HG03159 (cell line): ENCODE measurements at regions not wholly inside any gene's neighbourhood (a gene's known extent, or its start where the extent isn't known, plus 50 kb on each side); places are given as distances from the start of the nearest gene placed in this dataset.
"Not testable (repeated sequence)": the region's sequence is repeated elsewhere in the genome, so short reads cannot be mapped to it uniquely, and the experiment has no call there.

Experiments used
- ATAC-seq: cut with Tn5 transposase; IDR thresholded peaks from one replicate; pipeline ENCODE4 v1.9.1; 2021; ENCODE audit warnings: mild to moderate bottlenecking, moderate library complexity; ENCODE audit not compliant: unreplicated experiment

DNA sequence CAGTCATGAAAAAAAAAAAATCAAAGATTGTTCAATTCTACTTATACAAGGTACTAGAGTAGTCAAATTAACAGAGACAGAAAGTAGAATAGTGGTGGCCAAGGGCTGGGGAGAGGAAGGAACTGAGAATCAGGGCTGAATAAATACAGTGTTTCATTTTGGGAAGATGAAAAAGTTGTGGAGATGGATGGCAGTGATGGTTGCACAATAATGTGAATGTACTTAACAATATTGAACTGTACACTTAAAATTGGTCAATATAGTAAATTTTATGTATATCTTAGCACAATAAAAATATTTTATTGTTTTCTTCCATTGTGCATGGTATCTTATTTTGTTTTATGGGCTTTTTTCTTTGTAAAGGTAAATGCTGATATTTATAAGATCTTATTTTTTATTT, 262.2 kb upstream of the AGTR1 start:
- no peak for ATAC-seq

DNA sequence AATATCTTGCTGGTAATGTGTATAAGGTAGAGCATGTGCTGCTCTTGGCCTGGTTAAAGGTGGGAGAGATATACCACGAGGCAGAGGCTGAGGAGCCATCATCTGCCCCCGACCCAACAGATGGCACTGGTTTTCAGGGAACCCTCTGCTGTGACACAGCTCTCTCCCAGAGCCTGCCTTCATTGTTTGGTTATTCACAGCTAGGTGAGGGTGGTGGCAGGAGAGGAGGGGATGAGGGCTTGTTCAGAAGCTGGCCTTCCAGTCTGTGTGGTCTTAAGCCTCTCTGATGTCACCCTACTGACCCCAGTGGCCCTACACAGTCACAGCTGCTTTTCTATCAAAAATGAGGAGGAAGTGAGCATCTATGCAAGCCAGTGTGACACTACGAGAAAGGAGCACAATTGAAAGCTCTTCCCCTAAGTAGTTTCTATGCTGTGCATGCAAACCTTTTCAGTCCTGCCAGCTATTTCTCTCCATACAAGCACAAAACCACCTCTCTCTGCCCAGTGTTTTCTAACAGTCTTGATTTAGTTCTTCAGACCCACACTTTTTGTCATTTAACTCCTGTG, 258.4 kb upstream of the AGTR1 start:
- ATAC-seq: peak; percentile 73

DNA sequence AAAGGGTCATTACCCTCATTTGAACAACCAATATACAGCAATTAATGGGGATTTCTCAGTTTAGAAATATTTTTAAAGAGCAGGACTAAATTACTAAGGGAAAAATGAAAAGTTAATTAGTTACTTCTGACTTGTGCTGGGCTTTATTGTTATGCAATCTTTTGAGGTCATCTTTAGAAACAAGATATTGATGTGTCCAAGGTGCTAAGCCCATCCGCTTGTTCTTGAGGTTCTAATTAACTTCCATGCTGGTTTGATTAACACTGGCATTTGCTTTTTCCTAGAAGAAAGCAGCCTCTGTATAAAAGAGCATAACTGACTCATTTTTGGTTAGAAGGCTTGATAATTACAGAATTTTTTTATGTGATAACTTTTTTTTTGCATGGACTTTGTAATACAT, 256.5 kb upstream of the AGTR1 start:
- ATAC-seq: no peak

DNA sequence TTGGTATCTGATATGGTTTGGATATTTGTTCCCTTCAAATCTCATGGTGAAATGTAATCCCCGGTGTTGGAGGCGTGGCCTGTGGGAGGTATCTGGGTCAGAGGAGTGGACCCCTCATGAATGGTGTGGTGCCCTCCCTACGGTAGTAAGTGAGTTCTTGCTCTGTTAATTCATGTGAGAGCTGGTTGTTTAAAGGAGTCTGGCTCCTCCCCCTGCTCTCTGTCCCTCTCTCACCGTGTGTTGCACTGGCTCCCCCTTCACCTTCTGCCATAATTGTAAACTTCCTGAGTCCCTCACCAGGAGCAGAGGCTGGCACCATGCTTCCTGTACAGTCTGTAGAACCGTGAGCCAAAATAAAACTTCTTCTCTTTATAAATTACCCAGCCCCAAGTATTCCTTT, 246.9 kb upstream of the AGTR1 start:
- ATAC-seq: no peak

DNA sequence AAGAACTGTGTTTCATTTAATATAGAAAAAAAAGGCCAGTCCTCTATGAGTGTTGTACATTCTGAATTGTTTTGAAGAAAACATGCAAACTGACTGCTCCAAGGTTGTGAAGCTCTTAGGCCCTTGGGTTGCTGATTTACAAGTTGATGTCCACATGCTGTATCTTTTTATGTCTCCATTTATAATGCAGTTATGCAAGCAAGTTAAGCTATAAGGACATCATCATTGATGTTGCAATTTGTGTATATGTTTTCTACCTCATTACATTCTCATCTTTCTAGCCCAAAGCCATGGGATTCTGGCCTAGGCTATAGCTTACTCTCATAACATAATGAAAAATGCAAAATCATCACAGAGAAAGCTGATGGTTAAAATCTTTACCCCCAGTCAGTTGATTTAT, 245.7 kb upstream of the AGTR1 start:
- no peak for ATAC-seq

DNA sequence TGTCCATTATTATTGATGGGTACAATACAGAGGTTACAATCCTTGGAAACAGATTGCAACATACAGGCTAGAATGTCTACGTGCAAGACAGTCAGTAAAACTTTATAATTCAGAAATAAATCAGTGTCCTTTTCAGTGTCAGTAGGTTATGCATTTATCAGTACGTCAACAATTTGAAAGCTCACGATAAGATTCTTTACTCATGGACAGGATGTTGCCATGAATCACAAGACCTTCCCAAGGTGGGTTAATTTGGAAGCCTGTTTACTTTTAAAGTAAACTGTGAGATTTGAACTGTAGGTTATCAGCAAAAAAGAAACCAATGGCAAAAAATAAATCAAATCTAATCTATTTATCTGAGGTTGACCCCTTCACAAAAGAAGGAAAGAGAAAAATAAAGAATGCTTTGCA, 243.9 kb upstream of the AGTR1 start:
- ATAC-seq: no peak

DNA sequence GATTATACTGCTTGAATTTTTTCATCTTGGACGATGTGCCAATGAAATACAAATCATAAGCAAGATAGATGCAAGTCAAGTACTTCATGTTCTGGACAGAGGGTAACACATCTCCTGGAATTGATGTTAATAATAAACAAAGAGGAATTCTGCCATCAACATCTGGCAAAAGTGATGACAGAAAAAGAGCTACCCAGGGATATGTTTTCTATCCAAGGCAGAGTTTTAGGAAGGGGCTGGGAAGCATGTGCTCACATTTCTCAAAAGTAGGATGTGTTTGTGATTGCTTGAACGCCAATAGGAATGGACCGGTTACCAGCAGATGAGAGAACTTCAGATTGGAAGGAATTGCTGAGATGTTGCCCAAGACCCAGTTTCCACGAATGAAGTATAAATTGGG, 242.6 kb upstream of the AGTR1 start:
- ATAC-seq: no peak

DNA sequence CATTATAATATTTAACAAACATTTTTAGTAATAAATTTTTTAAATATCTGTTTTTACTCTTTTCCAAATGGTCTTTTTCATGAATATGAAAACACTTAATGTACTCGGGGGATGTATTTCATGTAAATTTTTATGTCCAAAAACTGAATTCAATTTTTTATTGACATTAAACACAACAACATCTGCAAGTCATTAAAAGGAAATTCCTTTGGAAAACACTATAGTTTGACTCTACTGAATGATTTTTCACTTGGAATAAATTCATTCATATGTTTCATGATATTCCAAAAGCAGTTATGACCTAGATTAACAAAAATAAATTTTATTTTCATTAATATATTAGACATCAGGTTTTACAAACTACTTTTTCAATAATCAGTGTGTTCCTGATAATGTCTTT, 239.8 kb upstream of the AGTR1 start:
- ATAC-seq: no peak

DNA sequence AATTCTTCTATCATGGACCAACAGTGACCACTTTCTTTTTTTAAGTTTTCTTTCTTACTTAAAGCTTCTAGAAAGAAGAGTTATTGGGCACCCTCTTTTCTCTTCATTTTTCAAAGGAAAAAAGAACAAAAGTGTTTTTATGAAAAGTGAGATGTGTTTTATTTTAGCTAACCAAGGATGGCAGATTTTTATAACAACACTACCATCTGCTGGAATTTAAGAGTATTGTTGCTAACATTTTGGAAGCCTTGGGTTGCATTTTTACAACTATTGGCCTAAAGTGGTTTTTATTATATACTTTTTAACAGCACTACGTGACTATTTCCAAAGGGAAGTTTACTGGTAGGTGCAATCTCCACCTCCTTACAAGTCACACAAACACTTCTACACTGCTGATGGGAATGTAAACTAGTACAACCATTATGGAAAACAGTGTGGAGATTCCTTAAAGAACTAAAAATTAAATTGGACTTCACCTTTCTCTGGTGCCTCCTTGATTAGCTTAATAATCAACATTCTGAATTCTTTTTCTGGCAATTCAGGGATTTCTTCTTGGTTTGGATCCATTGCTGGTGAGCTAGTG, 237.7 kb upstream of the AGTR1 start:
- no peak for ATAC-seq

DNA sequence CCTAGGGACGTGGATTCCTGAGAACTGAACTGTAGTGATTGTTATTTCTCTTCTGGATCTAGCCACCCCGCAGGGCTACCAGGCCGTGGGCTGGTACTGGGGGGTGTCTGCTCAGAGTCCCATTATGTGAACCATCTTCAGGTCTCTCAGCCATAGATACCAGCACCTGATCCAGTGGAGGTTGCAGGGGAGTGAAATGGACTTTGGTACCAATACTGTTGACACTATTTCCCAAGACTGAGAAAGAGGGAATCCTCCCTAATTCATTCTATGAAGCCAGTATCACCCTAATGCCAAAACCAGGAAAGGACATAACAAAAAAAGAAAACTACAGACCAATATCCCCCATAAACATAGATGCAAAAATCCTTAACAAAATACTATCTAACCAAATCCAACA, 237.0 kb upstream of the AGTR1 start:
- ATAC-seq: no peak

DNA sequence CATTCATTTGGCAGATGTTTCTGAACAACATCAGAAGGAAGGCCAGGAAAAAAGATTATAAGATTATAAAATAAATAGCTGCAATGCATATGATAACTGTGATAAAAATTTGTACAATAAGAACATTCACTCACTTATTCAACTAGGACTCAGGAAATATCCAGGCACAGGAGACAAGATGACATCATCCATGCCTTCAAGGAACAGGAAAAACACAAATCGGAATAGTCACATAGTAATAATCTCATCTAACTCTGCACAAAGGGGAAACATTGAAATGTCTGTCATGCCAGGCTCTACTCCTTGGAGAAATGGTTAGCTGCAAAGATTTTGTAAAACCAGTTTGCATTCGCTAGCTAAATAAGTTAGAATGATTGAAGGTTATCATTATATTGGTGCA, 233.5 kb upstream of the AGTR1 start:
- ATAC-seq: no peak

DNA sequence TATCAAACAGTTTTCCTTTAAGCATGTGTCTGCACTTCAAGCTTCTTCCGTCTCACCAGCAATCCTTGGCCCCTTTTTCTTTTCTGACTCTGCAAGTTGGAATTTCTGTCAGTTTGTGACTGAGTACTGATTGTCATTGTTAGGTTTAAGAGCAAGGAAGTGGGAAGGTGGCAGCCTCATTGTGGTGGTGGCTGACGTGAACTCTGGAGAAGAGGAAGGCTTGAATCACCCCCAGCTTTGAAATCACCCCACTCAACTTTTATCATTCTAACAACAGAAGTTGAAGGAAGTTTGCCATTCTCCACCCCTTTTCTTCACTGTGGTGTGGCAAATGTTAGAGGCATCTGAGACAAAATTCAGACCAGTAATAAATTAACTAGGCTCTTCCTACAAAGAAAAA, 231.6 kb upstream of the AGTR1 start:
- ATAC-seq: no peak

DNA sequence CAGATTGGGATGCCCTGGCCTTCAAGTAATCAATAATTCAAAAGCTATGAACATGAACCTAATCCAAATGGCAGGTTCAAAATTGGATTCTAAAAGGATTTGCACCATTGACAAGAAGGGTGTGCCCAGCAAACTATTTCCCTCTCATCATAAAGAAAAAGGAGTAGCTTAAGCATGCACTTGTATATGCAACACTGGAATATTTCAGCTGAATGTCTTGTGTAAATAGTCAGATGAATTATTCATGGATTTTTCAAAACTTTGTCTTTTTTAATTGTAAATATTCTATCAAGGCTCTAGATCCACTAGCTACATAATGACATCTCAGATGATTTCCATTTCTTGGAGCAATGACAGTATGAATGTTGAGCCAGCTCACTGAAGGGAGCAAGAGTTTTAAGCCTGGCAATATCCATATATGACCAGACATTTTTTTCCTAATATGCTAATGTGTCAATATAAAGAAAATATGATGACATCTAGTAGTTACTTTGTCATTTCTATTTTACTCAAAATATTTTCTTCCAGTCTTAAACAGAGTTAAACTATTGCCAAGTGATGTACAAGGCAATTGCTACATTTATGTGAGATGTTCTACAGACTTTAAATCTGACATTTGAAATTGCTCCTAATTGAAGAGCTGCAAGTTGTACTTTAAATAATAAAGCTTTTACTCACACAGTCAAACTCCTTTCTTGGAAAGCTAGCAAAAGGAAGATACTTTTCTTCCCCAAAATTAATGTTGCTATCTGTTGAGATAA, 230.5 kb upstream of the AGTR1 start:
- ATAC-seq: no peak

DNA sequence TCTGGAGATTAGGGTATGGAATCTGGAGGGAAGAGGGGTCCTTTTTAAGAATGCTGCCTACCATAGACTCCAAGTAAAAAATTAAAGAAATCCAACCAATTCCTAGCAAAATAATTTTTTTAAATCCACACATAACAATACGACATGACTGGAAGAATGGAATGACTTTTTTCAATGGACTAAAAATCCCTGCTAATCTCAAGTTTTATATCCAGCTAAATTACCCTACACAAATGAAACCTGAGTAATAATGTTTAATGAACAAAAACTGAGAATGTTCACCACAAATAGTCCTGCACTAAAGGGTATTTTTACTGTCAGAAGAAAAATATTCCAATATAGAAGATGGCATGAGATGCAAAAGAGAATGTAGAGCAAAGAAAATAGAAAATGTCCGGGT, 220.3 kb upstream of the AGTR1 start:
- no peak for ATAC-seq

DNA sequence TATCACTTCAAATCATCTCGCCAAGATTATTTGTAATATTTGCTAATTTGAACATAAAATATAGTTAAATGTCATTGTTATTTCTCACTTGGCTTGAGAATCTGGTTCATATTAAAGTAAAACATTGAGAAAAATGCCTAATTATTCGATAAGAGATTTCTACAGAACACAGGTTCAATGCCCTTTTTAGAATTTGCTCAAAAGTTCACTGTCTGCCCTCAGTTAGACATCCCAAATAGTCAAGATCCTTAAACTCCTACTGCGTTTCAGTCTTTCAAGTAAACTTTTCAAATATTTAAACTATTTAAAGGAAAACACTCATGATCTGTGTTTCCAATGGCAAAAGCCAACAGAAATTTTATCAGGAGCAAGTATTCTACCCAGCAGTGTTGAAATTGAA, 204.1 kb upstream of the AGTR1 start:
- ATAC-seq: no peak

DNA sequence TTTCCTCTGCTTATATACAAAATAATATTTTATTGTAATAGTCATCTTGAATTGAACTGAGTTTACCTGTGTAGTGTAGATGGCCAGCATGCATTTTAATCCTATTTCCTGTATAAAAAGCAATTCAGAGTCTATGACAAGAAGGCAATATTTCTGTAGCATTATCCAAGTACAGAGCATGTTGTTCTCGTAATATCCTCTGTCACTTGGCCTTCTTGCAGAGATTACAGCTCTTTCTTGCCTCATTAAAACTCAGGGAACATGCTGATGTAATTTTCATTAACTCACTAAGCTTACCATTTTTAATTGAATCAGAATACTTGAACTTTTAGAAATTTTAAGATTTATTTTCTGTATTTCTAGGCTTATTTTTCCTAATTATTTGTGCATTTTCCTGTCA, 203.3 kb upstream of the AGTR1 start:
- ATAC-seq: no peak

DNA sequence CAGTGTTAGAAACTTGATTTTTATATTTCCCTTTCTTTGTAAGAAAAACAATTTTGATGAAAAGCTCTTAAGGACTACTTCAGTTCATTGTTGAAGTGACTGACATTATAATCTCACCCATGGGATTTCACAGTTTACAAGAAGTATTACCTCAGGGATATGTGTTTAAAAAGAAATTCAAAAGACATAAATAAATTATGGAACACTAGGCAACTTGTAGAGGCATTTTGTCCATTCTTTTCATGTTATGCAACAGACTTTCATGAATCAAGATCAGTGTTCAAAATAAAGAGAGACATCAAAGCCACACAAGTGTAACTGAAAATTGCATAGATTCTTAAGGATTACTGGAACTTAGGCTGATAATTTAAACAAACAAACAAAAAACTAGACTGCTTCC, 196.8 kb upstream of the AGTR1 start:
- ATAC-seq: no peak

DNA sequence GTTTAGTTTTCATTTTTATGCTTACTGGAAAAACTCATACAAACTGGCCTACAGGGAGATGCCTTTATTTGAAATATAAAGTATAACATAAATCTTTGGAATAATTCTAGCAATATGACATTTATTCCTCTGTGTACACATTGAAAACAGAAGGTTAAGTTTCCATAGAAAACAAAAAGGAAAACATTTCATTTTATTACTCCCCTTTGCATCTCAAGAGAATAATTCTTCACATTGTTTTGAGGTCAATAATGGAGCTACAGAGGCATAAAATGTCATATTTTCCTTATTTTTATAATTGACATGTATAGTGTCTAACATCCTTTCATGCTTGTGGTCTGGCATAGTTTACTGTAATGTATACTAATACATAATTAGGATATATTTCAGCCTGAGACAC, 187.6 kb upstream of the AGTR1 start:
- ATAC-seq: no peak

DNA sequence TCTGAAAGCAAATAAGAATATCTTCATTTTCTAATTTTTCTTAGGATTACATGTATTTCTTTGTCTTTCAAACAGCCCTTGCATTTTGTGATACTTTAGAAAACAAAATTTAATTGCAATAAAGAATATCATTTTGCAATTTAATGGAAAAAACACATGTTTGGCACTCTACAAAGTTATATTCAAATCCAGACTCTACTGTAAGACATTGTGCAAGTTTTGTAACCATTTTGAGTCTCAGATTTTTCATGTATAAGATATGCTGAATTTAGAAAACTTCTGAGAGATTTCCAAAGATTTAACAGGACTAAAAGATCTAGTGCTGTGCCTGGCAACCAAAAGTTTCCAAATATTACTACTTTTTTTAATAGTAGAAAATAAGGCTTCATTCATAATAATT, 187.1 kb upstream of the AGTR1 start:
- no peak for ATAC-seq

DNA sequence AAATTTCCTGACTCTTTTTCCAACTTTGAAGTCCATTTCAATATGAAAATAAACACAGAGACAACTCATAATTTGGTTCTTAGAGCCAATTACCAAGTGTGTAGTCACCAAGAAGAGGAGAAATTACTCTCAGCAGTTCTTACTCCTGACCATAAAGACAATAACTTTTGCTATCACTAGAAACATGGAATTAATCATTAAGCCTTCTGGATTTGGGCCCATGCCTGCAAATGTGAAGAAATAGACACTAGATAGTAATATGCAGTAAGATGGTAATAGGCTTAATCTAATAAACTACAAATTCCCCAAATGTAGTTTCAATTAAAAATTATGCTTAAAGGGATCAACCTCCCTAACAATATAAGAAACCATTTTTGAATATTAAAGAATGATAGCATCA, 185.1 kb upstream of the AGTR1 start:
- no peak for ATAC-seq

DNA sequence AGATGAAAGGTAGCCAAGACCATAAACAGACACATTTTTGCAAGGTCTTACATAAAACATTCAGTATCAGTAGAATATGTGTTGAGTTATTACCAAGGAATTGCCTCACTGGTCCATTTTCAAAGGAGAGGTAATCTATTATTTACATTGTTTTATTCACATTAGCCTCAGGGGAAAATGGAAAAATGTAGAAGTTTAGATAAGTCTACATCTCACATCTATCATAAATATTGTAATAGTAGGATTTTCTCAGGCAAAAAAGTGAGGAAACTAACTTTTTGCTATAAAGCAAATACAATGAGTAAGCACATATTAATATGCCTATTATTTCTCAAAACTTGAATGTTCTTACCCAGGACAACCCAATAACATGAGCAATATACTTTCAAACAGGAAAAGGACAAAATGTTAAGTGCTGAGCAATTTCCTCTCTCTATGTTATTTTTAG, 184.6 kb upstream of the AGTR1 start:
- ATAC-seq: no peak

DNA sequence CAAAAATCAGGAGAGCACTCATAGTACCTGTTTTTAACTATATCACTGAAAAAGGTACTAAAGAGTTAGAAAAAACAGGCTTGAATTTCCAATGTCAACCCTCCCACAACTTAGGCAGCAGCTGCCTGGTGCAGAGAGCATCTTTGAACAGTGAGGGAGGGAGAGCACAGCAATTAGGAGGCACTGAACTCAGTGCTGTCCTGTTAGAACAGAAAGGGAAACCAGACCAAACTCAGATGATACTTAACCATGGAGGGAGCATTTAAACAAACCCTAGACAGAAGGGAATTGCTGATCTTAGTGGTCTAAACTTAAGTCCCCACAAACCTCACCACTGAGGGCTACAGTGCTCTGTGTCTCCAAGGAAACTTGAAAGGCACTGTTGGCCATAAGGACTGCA, 179.2 kb upstream of the AGTR1 start:
- no peak for ATAC-seq

DNA sequence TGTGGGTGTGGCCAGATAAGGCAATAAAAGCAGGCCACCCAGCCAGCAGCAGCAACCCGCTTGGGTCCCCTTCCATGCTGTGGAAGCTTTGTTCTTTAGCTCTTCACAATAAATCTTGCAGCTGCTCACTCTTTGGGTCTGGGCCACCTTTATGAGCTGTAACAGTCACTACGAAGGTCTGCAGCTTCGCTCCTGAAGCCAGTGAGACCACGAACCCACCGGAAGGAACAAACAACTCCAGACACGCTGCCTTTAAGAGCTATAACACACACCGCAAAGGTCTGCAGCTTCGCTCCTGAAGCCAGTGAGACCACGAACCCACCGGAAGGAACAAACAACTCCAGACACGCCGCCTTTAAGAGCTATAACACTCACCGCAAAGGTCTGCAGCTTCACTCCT, 172.1 kb upstream of the AGTR1 start:
- ATAC-seq: not testable (repeated sequence)
